SK-N-SH (cell line): ENCODE measurements at regions not wholly inside any gene's neighbourhood (a gene's known extent, or its start where the extent isn't known, plus 50 kb on each side); places are given as distances from the start of the nearest gene placed in this dataset.

Source experiments
- CTCF ChIA-PET: fragments of 300-600, 350-600 bp; formaldehyde crosslinking; extraction: SDS; loops from one replicate; lab custom pipeline; 2021; lab: Yijun Ruan, JAX
- POLR2A ChIA-PET: fragments of 350-600 bp; sonication (Branson Sonifier 250); formaldehyde crosslinking; extraction: SDS; loops from one replicate; lab custom pipeline; 2020; ENCODE audit warnings: antibody characterized with exemption, inconsistent platforms; lab: Yijun Ruan, JAX
- DNase-seq: peaks from one replicate; pipeline ENCODE4 v3.0.0; 2012
- H2AFZ ChIP-seq: fragments of 200-600 bp; sonication (generic); 2 replicates; pipeline ENCODE4 v1.8.1; 2016; ENCODE audit warnings: antibody characterized with exemption, mild to moderate bottlenecking, low read depth
- H3F3A ChIP-seq: fragments of 200-600 bp; sonication (generic); replicated peaks from 2 replicates; pipeline ENCODE3; 2016; ENCODE audit warnings: antibody characterized with exemption, mild to moderate bottlenecking; ENCODE audit not compliant: insufficient read depth
- H3K27ac ChIP-seq, 2 experiments: fragments of 200-500 bp in 1 of 2; fragments of 200-600 bp in 1 of 2; sonication (Bioruptor generic) in 1 of 2; sonication (generic), shearing (Covaris generic) in 1 of 2; 2 replicates each; pipeline versions ENCODE4 v1.5.1 to v1.6.1; 2014 to 2016; ENCODE audit warnings: low read depth in 2 of 2, inconsistent platforms in 1 of 2, low read length in 1 of 2, mild to moderate bottlenecking in 1 of 2, mixed read lengths in 1 of 2
- H3K27me3 ChIP-seq: fragments of 200-600 bp; sonication (generic), shearing (Covaris generic); 2 replicates; pipeline ENCODE4 v1.6.1; 2016; ENCODE audit warnings: mixed run types; ENCODE audit not compliant: insufficient read depth
- H3K36me3 ChIP-seq, 2 experiments: fragments of 200-500 bp in 1 of 2; fragments of 200-600 bp in 1 of 2; sonication (Bioruptor generic) in 1 of 2; sonication (generic) in 1 of 2; replicated peaks in 1 of 2; 2 replicates each; pipeline versions ENCODE3 to v1.5.1; 2014 to 2016; ENCODE audit warnings: low read length in 1 of 2, mild to moderate bottlenecking in 1 of 2; ENCODE audit not compliant: insufficient read depth in 2 of 2, control insufficient read depth in 1 of 2
- H3K4me1 ChIP-seq, 2 experiments: fragments of 200-500 bp in 1 of 2; fragments of 200-600 bp in 1 of 2; sonication (Bioruptor generic) in 1 of 2; sonication (generic), shearing (Covaris generic) in 1 of 2; 2 replicates each; pipeline versions ENCODE4 v1.5.1 to v1.6.1; 2014 to 2016; ENCODE audit warnings: low read depth in 1 of 2, low read length in 1 of 2, mixed run types in 1 of 2; ENCODE audit not compliant: insufficient read depth in 2 of 2, control insufficient read depth in 1 of 2
- H3K4me2 ChIP-seq: fragments of 200-600 bp; sonication (generic), shearing (Covaris generic); 2 replicates; pipeline ENCODE4 v1.6.1; 2017; ENCODE audit warnings: mixed run types
- H3K4me3 ChIP-seq, 2 experiments: fragments of 200-500 bp in 1 of 2; fragments of 200-600 bp in 1 of 2; sonication (Bioruptor generic) in 1 of 2; sonication (generic), shearing (Covaris generic) in 1 of 2; 2 replicates each; pipeline versions ENCODE4 v1.5.1 to v1.8.1; 2014 to 2016; ENCODE audit warnings: low read depth in 2 of 2, inconsistent platforms in 1 of 2, low read length in 1 of 2, mild to moderate bottlenecking in 1 of 2, mixed read lengths in 1 of 2, moderate library complexity in 1 of 2
- H3K79me2 ChIP-seq: fragments of 200-600 bp; sonication (generic); 2 replicates; pipeline ENCODE4 v1.8.1; 2017; ENCODE audit warnings: mild to moderate bottlenecking; ENCODE audit not compliant: insufficient read depth
- H3K9ac ChIP-seq: fragments of 200-600 bp; sonication (generic); 2 replicates; pipeline ENCODE4 v1.6.1; 2017; ENCODE audit warnings: mixed run types
- H3K9me2 ChIP-seq: fragments of 200-600 bp; sonication (generic); 2 replicates; pipeline ENCODE4 v1.6.1; 2017; ENCODE audit warnings: mixed run types
- H3K9me3 ChIP-seq: fragments of 200-600 bp; sonication (generic); 2 replicates; pipeline ENCODE4 v1.6.1; 2017; ENCODE audit warnings: mixed run types, mild to moderate bottlenecking, moderate library complexity
- H4K20me1 ChIP-seq: fragments of 200-600 bp; sonication (generic); 2 replicates; pipeline ENCODE4 v1.6.1; 2017; ENCODE audit warnings: mild to moderate bottlenecking, mixed run types; ENCODE audit not compliant: insufficient read depth
- ELF1 ChIP-seq: IDR thresholded peaks from 2 replicates; pipeline ENCODE4 v1.4.0; 2012
- EZH2phosphoT487 ChIP-seq: fragments of 200-600 bp; sonication (generic); IDR thresholded peaks from 2 replicates; pipeline ENCODE4 v1.6.1; 2017; ENCODE audit warnings: low read depth, mixed run types, mild to moderate bottlenecking, antibody characterized with exemption, moderate library complexity, borderline replicate concordance
- FOSL2 ChIP-seq: IDR thresholded peaks from 2 replicates; pipeline ENCODE4 v1.4.0; 2012; ENCODE audit warnings: low read depth, mild to moderate bottlenecking, moderate library complexity, borderline replicate concordance
- FOXM1 ChIP-seq: IDR thresholded peaks from 2 replicates; pipeline ENCODE4 v1.4.0; 2012; ENCODE audit warnings: low read depth, mild to moderate bottlenecking
- GABPA ChIP-seq: IDR thresholded peaks from 2 replicates; pipeline ENCODE4 v1.4.0; 2012; ENCODE audit warnings: low read depth, mild to moderate bottlenecking
- IRF3 ChIP-seq: fragments of 150-350 bp; IDR thresholded peaks from 2 replicates; pipeline ENCODE4 v1.6.1; 2016; ENCODE audit warnings: mild to moderate bottlenecking, low read depth, low read length
- JUND ChIP-seq: IDR thresholded peaks from 2 replicates; pipeline ENCODE4 v1.4.0; 2012
- MAX ChIP-seq: IDR thresholded peaks from 2 replicates; pipeline ENCODE4 v1.4.0; 2012; ENCODE audit warnings: low read depth
- MEF2A ChIP-seq: IDR thresholded peaks from 2 replicates; pipeline ENCODE4 v1.4.0; 2012; ENCODE audit warnings: low read depth, borderline replicate concordance
- MXI1 ChIP-seq: IDR thresholded peaks from 2 replicates; pipeline ENCODE4 v1.6.1; 2012; ENCODE audit warnings: mild to moderate bottlenecking, low read depth, low read length, improper control_type of control experiment
- NFIC ChIP-seq: IDR thresholded peaks from 2 replicates; pipeline ENCODE4 v1.4.0; 2012; ENCODE audit warnings: borderline replicate concordance
- NRF1 ChIP-seq: IDR thresholded peaks from 2 replicates; pipeline ENCODE4 v1.6.1; 2012; ENCODE audit warnings: low read depth, mild to moderate bottlenecking, low read length
- PBX3 ChIP-seq: IDR thresholded peaks from 2 replicates; pipeline ENCODE4; 2012
- POLR2AphosphoS5 ChIP-seq: IDR thresholded peaks from 2 replicates; pipeline ENCODE4 v1.6.1; 2012; ENCODE audit warnings: low read depth, low read length
- RXRA ChIP-seq: IDR thresholded peaks from 2 replicates; pipeline ENCODE4 v1.4.0; 2012; ENCODE audit warnings: low read depth, mild to moderate bottlenecking, borderline replicate concordance
- SIN3A ChIP-seq: IDR thresholded peaks from 2 replicates; pipeline ENCODE4 v1.6.1; 2012; ENCODE audit warnings: low read depth, mild to moderate bottlenecking, low read length, moderate library complexity, borderline replicate concordance
- SMC3 ChIP-seq: IDR thresholded peaks from 2 replicates; pipeline ENCODE4 v1.6.1; 2012; ENCODE audit warnings: low read depth, low read length, improper control_type of control experiment
- TAF1 ChIP-seq: IDR thresholded peaks from 2 replicates; pipeline ENCODE4 v1.6.1; 2012; ENCODE audit warnings: low read depth, mild to moderate bottlenecking, low read length, moderate library complexity, borderline replicate concordance
- TCF12 ChIP-seq: IDR thresholded peaks from 2 replicates; pipeline ENCODE4 v1.4.0; 2012
- USF1 ChIP-seq: IDR thresholded peaks from 2 replicates; pipeline ENCODE4 v1.4.0; 2012; ENCODE audit warnings: low read depth, borderline replicate concordance
- USF2 ChIP-seq: fragments of 150-350 bp; IDR thresholded peaks from 2 replicates; pipeline ENCODE4 v1.6.1; 2017; ENCODE audit warnings: antibody characterized with exemption, low read length, low read depth, borderline replicate concordance
- YY1 ChIP-seq: IDR thresholded peaks from 2 replicates; pipeline ENCODE4 v1.4.0; 2012; ENCODE audit warnings: low read depth, mild to moderate bottlenecking
- WGBS: methylation state at CpG from one replicate; pipeline ENCODE4 v1.1.6; 2017; ENCODE audit warnings: low lambda C conversion rate; 5-methylcytosine and 5-hydroxymethylcytosine counted together

GRCh38 chr2:109700680-109701274, 86.6 kb downstream of the SOWAHC start:
- H2AFZ ChIP-seq = no peak overlapping the region
- no peak for DNase-seq
- no peaks in the 10 kb centered on the region for H3K27me3 ChIP-seq
- no peaks in the 10 kb centered on the region for H3K79me2 ChIP-seq
- peaks cover 0 to 2% of the 10 kb centered on the region in 2 experiments; a peak in 1 of 4 replicates for H3K4me1 ChIP-seq
- H3K4me2 ChIP-seq = no peak overlapping the region
- no peak overlapping the region for H3K27ac ChIP-seq
- WGBS = 81% methylated on average over 11 of the region's 11 CpGs
- no peak overlapping the region for H3K4me3 ChIP-seq
- no peak overlapping the region for H3K9ac ChIP-seq
- no peaks in the 10 kb centered on the region for H3K36me3 ChIP-seq
- H3K9me3 ChIP-seq = no peaks in the 10 kb centered on the region
- H3F3A ChIP-seq = no peaks in the 10 kb centered on the region
- TF ChIP-seq USF2 (no peak), SMC3 (no peak), RXRA (no peak), TCF12 (no peak), GABPA (no peak)
- TF ChIP-seq, all 33 proteins: peak for 0
- CTCF ChIA-PET = interaction anchor here (1.4 to 1.6 kb wide), 2 partner anchors 35 to 155 kb away, joined by 4 to 8 read pairs; no protein-coding TSS in a partner anchor
- H3K9me2 ChIP-seq = no peaks in the 10 kb centered on the region
- H4K20me1 ChIP-seq = no peaks in the 10 kb centered on the region
- POLR2A ChIA-PET = no interaction called here

GRCh38 chr2:109701362-109701761, 87.2 kb downstream of the SOWAHC start:
- ChIA-PET CTCF (interaction anchor here (1.4 to 1.6 kb wide), 2 partner anchors 34 to 155 kb away, joined by 4 to 8 read pairs; no protein-coding TSS in a partner anchor), POLR2A (no interaction called here)
- Histone ChIP-seq H3K27ac (no peak overlapping the region), H3K4me3 (no peak overlapping the region), H3K4me2 (no peak overlapping the region), H3K4me1 (peaks cover 0 to 2% of the 10 kb centered on the region in 2 experiments; a peak in 1 of 4 replicates), H2AFZ (no peak overlapping the region), H4K20me1 (no peaks in the 10 kb centered on the region), H3K9me3 (no peaks in the 10 kb centered on the region), H3K79me2 (no peaks in the 10 kb centered on the region), H3K9me2 (no peaks in the 10 kb centered on the region), H3K27me3 (no peaks in the 10 kb centered on the region), H3K9ac (no peak overlapping the region), H3F3A (no peaks in the 10 kb centered on the region), H3K36me3 (no peaks in the 10 kb centered on the region)
- DNase-seq = no peak
- 84% methylated on average over 7 of the region's 7 CpGs for WGBS
- TF ChIP-seq MEF2A (no peak), MXI1 (no peak), JUND (no peak), TAF1 (no peak), NRF1 (no peak), YY1 (no peak), PBX3 (no peak), SMC3 (no peak), FOSL2 (no peak), FOXM1 (no peak), EZH2phosphoT487 (no peak), USF1 (no peak), SIN3A (no peak), POLR2AphosphoS5 (no peak), ELF1 (no peak), MAX (no peak), NFIC (no peak), IRF3 (no peak), USF2 (no peak)
